ENCODE measurements at regions not wholly inside any gene's neighbourhood (a gene's known extent, or its start where the extent isn't known, plus 50 kb on each side); places are given as distances from the start of the nearest gene placed in this dataset.
"Not testable (repeated sequence)": the region's sequence is repeated elsewhere in the genome, so short reads cannot be mapped to it uniquely, and the experiment has no call there.

DNA sequence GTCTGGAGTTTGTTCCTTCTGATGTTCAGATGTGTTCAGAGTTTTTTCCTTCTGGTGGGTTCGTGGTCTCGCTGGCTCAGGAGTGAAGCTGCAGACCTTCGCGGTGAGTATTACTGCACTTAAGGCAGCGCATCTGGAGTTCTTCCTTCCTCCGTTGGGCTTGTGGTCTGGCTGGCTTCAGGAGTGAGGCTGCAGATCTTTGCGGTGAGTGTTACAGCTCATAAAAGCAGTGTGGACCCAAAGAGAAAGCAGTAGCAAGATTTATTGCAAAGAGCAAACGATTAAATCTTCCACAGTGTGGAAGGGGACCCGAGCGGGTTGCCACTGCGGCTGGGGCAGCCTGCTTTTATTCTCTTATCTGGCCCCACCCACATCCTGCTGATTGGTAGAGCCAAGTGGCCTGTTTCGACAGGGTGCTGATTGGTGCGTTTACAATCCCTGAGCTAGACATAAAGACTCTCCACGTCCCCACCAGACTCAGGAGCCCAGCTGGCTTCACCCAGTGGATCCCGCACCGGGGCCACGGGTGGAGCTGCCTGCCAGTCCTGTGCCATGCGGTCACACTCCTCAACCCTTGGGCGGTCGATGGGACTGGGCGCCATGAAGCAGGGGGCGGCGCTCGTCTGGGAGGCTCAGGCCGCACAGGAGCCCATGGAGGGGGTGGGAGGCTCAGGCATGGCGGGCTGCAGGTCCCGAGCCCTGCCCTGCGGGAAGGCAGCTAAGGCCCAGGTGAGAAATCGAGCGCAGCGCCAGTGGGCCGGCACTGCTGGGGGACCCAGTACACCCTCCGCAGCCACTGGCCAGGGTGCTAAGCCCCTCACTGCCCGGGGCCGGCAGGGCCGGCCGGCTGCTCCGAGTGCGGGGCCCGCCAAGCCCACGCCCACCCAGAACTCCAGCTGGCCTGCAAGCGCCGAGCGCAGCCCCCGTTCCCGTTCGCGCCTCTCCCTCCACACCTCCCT is 315.3 kb upstream of the SGK1 start:
- intact Hi-C loops (cut with DNase I); DNase-seq; ATAC-seq: not testable (repeated sequence)

DNA sequence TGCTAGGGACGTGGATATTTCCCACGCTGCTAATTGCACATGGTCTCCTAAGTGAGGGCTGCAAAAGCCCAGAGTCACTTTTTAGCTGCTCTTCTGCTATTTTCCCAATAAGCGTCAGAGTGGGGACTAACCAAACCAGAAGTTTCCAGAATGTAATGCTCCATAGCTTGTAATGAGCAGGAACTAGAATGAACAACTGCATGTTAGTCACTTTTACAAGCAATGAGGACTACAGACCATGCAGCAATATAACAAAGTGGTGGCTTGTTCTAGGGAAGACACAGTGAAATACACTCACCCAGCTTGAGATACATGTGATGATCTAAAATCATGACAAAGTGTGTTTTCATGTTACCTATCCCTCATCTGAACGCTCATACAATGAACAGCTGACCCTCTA is 314.1 kb upstream of the SGK1 start:
- intact Hi-C loops (cut with DNase I) = no loop called here
- ATAC-seq (no peak), DNase-seq (no peak)

- intact Hi-C loops (cut with DNase I) = no loop called here
- ATAC-seq (no peak), DNase-seq (no peak)
Observed at GRCh38 chr6:134631398-134631924, 313.5 kb upstream of the SGK1 start.

DNA sequence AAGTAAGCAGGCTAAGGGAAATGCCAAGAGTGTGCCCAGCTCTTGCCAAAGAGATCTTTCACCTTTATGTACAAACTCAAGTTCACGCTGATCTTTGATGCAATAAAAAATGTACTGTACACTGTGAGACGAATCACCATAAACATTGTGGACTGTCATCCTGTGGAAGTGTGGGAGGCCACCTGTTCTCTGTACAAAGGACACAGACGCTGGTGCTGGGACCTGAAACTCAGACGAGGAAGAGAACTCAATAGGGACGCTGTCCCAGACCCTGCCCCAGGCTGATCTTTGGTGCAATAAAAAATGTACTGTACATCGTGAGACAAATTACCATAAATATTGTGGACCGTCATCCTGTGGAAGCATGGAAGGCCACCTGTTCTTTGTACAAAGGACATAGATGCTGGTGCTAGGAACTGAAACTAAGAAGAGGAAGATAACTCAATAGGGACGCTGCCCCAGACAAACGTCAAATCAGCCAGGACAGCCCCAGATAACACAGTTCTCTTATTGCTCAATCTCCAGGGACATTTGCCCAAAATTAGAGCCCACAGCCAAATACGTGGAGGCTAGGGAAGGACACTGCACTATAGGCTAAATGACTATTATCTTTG is 312.7 kb upstream of the SGK1 start:
- ATAC-seq (peak; percentile 54 to 59), DNase-seq (no peak)
- intact Hi-C loops (cut with DNase I) = no loop called here

DNA sequence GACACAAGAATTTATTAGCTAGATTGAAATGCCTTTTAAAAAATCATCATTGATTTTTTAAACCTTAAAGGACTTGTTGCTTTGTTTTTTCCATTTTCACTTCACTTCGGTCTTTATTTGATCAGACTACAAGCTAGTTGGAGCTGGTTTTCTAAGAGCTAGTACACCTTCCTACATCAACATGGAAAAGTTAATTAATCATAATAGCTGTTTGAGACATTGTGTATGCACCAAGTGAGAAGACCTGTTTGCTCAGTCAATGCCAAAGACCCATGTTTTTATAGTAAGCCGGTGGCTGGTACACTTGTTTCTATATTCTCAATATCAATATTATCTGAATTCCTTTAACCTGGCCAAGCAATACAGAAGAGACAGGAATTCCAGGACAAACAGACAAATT is 310.2 kb upstream of the SGK1 start:
- intact Hi-C loops (cut with DNase I) = no loop called here
- DNase-seq (no peak), ATAC-seq (no peak)

- intact Hi-C loops (cut with DNase I) = no loop called here
- DNase-seq = no peak
- no peak for ATAC-seq
Observed at GRCh38 chr6:134627707-134628106, 309.8 kb upstream of the SGK1 start.

GRCh38 chr6:134626589-134626988 is 308.7 kb upstream of the SGK1 start:
- no peak for DNase-seq
- intact Hi-C loops (cut with DNase I) = no loop called here
- no peak for ATAC-seq

DNA sequence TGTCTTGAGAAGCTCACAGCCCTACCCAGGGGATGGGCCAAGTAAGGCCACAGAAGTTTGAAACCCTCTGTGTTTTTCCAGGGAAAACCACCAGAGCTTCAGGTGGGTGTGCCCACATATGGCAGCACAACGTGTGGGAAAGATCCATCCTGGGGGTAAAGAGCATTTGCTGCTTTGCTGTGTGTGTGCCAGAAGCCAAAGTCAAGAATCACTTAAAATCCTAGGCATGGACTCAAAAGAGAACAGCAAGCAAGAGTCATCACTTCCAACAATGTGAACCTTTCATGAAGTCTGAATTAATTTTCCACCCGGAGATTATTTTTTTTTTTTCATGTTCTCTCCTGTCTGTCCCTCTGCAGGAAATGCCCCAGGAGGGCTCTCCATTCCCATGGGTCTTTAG is 308.2 kb upstream of the SGK1 start:
- ATAC-seq = no peak
- intact Hi-C loops (cut with DNase I) = no loop called here
- no peak for DNase-seq

- ATAC-seq (no peak), DNase-seq (no peak)
- intact Hi-C loops (cut with DNase I) = no loop called here
Observed at GRCh38 chr6:134624781-134625180, 306.9 kb upstream of the SGK1 start.

DNA sequence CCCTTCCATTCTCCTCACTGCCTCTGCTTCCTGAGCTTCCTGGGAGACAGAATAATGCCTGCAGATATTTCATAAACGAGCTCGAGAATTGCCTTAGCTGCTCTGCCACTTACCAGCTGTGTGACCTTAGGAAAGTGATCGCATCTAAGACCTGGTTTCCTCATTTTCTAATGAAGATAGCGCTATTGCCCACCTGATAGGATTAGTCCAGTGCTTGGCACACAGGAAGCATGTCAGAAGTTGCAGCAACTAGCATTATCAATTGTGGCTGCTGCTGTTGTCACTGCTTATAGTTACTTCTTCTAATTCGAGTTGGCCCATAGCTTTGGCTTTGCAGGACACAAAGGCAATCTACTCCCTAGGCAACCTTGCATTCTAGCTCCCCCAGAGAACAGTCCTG is 305.5 kb upstream of the SGK1 start:
- ATAC-seq = no peak
- intact Hi-C loops (cut with DNase I) = no loop called here
- no peak for DNase-seq

DNA sequence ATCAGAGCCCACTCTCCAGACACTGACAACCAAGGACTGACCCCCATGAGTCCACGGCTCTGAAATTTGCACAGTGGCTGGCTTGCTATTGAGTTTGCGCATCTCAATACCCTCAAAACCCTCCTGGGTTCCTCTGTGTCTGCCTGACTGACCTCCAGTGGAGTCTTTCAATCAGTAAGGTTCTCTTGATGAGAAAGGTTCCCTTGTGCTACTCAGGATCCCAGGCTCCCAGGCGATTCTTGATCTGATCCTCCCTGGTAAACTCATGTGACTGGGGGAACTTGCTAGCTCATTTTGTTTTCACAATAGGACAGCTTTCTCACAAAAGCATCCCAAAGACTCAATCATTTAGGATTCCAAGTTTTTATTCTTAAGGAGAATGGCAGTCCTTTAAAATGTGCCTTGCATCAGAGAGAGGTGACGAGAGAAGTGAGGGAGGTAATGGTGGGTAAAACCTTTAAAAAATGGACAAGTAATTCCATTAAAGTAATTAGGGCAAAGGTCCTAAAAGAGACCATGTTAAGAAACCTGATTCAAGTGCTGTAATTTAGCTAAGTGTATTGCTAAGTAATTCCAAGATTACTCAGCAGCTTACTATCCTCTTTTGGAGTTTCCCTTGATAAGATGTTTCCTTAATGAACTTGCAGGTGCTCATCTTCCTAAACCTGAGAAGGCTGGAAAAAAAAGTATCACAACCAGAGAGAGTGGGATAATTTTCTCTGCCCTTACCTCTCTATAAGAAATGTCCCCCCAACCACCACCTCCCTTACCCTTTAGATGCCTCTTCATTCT is 304.7 kb upstream of the SGK1 start:
- DNase-seq (no peak), ATAC-seq (peak in 1 of 2 donors; percentile 54)
- intact Hi-C loops (cut with DNase I) = no loop called here

- intact Hi-C loops (cut with DNase I) = no loop called here
- DNase-seq = no peak
- peak in 1 of 2 donors; percentile 84 for ATAC-seq
Observed at GRCh38 chr6:134621858-134622257, 303.9 kb upstream of the SGK1 start.

DNA sequence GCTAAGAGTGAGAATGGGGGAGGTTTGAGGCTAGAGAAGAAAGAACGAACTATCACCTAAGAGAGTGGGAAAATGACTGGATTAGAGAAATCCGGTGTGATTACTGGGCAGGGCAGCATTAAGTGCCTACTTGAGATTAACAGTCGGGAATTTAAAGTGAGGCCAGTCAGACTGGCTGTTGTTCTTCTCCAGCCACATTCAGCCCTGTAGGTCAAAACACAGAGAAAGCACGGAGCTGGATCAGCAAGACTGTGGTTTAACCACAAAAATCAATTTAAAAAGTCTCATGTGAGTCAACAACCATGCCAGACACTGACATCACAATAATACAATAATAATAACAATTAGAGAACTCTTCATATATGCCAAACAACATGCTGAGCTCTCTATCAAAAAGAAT is 301.9 kb upstream of the SGK1 start:
- intact Hi-C loops (cut with DNase I) = no loop called here
- peak; percentile 44 to 87 for ATAC-seq

GRCh38 chr6:134619077-134619476 is 301.2 kb upstream of the SGK1 start:
- intact Hi-C loops (cut with DNase I) = no loop called here
- ATAC-seq = no peak
- no peak for DNase-seq

More for the DNA sequence above, 301.9 kb upstream of the SGK1 start:
- no peak for DNase-seq

DNA sequence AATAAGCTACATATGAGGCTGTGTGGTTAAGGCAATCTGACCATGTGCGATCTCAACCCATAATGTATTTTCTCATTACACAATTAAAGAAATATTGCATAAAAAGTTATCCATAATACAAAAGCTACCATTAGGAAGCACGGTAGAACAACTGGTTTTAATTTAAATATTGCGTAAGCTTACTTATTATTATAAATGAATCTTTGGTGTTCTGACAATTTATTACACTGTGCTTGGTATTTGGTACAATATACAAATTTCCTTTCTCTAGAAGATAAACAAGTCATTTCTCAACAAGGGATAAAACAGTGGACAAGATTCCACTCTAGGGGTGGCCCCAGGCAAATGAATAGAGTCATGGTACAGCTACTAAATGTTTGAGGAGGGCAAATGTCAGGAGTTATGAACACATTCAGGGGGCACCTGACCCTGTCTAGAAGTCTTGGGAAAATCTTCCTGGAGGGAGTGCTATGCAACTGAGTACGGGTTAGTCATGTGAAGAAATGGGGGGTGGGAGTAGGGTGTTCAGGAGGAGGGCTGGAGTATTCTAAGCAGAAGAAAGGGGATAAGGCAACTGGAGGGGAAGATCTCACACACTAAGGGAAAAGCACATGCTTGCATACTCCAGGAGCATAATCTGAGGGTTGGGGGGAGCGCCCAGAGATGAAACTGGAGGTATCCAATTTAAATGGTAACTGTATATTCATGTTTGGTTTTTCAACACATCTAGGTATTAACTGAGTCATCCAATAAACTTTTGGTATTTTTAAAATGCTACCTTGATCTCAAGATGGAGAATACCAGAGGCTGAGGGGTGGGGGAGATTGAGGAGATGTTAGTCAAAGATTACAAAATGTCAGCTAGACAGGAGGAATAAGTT is 296.9 kb upstream of the SGK1 start:
- intact Hi-C loops (cut with DNase I) = no loop called here
- ATAC-seq (no peak), DNase-seq (no peak)

DNA sequence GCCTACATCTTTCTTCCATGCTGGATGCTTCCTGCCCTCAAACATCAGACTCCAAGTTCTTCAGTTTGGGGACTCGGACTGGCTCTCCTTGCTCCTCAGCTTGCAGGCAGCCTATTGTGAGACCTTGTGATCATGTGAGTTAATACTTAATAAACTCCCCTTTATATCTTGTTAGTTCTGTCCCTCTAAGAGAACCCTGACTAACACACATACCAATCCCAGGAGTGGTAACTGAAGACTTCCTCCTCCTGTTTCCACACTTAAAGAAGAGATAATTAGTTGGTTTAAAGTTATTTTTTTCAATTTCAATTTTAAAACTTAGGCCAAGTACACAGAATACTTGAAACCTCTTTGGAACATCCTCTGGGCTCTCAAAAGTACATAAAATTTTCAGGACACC is 294.2 kb upstream of the SGK1 start:
- DNase-seq; ATAC-seq; intact Hi-C loops (cut with DNase I): not testable (repeated sequence)

GRCh38 chr6:134610411-134610810 is 292.5 kb upstream of the SGK1 start:
- intact Hi-C loops (cut with DNase I) = no loop called here
- no peak for DNase-seq
- no peak for ATAC-seq

DNA sequence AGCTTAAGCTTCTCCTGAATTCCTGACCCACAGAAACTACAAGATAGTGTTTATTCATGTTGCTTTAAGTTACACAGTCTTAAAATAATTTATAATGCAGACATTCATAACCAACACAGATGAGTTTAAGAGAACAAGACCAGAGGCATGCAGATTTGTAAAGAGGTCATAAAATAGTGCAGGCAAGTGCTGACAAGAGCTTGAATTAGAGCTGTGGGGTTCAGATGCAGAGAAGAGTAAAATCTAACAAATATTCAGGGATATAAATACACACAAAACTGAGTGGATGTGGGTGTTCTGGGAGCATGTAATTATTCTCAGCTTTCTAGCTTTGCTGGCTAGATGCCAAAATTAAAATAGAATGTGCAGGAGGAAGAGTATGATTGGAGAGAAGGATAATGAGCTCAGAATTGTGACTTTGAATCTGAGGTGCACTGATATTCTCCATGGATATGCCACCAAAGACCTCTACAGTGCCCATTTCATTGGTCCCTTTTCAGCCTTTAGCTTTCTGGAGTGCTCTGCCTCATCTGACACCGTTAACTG is 291.9 kb upstream of the SGK1 start:
- ATAC-seq (peak in 1 of 2 donors; percentile 34), DNase-seq (no peak)
- intact Hi-C loops (cut with DNase I) = no loop called here

Measured in left cardiac atrium (tissue), 4 donors.